GM21447 (cell line): ENCODE measurements at regions not wholly inside any gene's neighbourhood (a gene's known extent, or its start where the extent isn't known, plus 50 kb on each side); places are given as distances from the start of the nearest gene placed in this dataset.
"Not testable (repeated sequence)": the region's sequence is repeated elsewhere in the genome, so short reads cannot be mapped to it uniquely, and the experiment has no call there.

Source experiments
- ATAC-seq: cut with Tn5 transposase; IDR thresholded peaks from one replicate; pipeline ENCODE4 v1.9.1; 2021; ENCODE audit not compliant: unreplicated experiment

GRCh38 chr13:68535329-68535728 lies 1305.2 kb upstream of the PCDH9 start:
- peak; percentile 79 for ATAC-seq

- not testable (repeated sequence) for ATAC-seq
Measured at GRCh38 chr13:68527167-68527566, 1297.0 kb upstream of the PCDH9 start.

- ATAC-seq = no peak
Measured at GRCh38 chr13:68523838-68524424, 1293.8 kb upstream of the PCDH9 start.

GRCh38 chr13:68522184-68522583 lies 1292.0 kb upstream of the PCDH9 start:
- ATAC-seq = no peak

- peak; percentile 70 for ATAC-seq
Measured at GRCh38 chr13:68509734-68510621, 1279.8 kb upstream of the PCDH9 start.

GRCh38 chr13:68506888-68507551 lies 1276.9 kb upstream of the PCDH9 start:
- no peak for ATAC-seq

GRCh38 chr13:68490594-68490993 lies 1260.5 kb upstream of the PCDH9 start:
- no peak for ATAC-seq

- no peak for ATAC-seq
Measured at GRCh38 chr13:68481130-68481529, 1251.0 kb upstream of the PCDH9 start.

- no peak for ATAC-seq
Measured at GRCh38 chr13:68473834-68474326, 1243.7 kb upstream of the PCDH9 start.

GRCh38 chr13:68467160-68467559 lies 1237.0 kb upstream of the PCDH9 start:
- ATAC-seq = no peak

- ATAC-seq = no peak
Measured at GRCh38 chr13:68440874-68441273, 1210.7 kb upstream of the PCDH9 start.

- no peak for ATAC-seq
Measured at GRCh38 chr13:68439817-68440216, 1209.7 kb upstream of the PCDH9 start.

- no peak for ATAC-seq
Measured at GRCh38 chr13:68428292-68428691, 1198.2 kb upstream of the PCDH9 start.

GRCh38 chr13:68417801-68418200 lies 1187.7 kb upstream of the PCDH9 start:
- no peak for ATAC-seq

GRCh38 chr13:68410007-68410406 lies 1179.9 kb upstream of the PCDH9 start:
- ATAC-seq = no peak

- no peak for ATAC-seq
Measured at GRCh38 chr13:68390987-68391386, 1160.9 kb upstream of the PCDH9 start.

- ATAC-seq = no peak
Measured at GRCh38 chr13:68386808-68387207, 1156.7 kb upstream of the PCDH9 start.

GRCh38 chr13:68380041-68380973 lies 1150.2 kb upstream of the PCDH9 start:
- ATAC-seq = no peak

GRCh38 chr13:68378294-68378693 lies 1148.2 kb upstream of the PCDH9 start:
- no peak for ATAC-seq

- ATAC-seq = no peak
Measured at GRCh38 chr13:68375004-68375403, 1144.9 kb upstream of the PCDH9 start.

GRCh38 chr13:68369739-68370138 lies 1139.6 kb upstream of the PCDH9 start:
- ATAC-seq = no peak
